NT2/D1 (cell line): ENCODE measurements at regions not wholly inside any gene's neighbourhood (a gene's known extent, or its start where the extent isn't known, plus 50 kb on each side); places are given as distances from the start of the nearest gene placed in this dataset.

Experiments used
- DNase-seq: peaks from one replicate; pipeline ENCODE4 v3.0.0-alpha.2; 2011; ENCODE audit warnings: low read depth, low spot score
- H3K27me3 ChIP-seq: 2 replicates; pipeline ENCODE4 v1.6.0; 2011; ENCODE audit warnings: mild to moderate bottlenecking; ENCODE audit not compliant: insufficient read length, insufficient read depth
- H3K36me3 ChIP-seq: 2 replicates; pipeline ENCODE4 v1.6.1; 2011; ENCODE audit warnings: mild to moderate bottlenecking, low read length, mixed read lengths; ENCODE audit not compliant: insufficient read depth, insufficient read length
- H3K4me1 ChIP-seq: 2 replicates; pipeline ENCODE4 v1.5.1; 2011; ENCODE audit not compliant: insufficient read depth, insufficient read length
- H3K4me3 ChIP-seq: 2 replicates; pipeline ENCODE4 v1.5.1; 2011; ENCODE audit warnings: low read depth; ENCODE audit not compliant: insufficient read length
- H3K9ac ChIP-seq: 2 replicates; pipeline ENCODE4 v1.6.0; 2011; ENCODE audit warnings: low read depth; ENCODE audit not compliant: insufficient read length
- H3K9me3 ChIP-seq: 2 replicates; pipeline ENCODE4 v1.5.1; 2011; ENCODE audit warnings: mild to moderate bottlenecking, low read length; ENCODE audit not compliant: insufficient read depth
- SUZ12 ChIP-seq: IDR thresholded peaks from 2 replicates; pipeline ENCODE4 v1.6.1; 2011; ENCODE audit not compliant: insufficient read length, insufficient read depth; ENCODE audit errors: extremely low read depth
- YY1 ChIP-seq: IDR thresholded peaks from 2 replicates; pipeline ENCODE4 v1.6.1; 2011; ENCODE audit not compliant: insufficient read length, insufficient read depth
- ZNF274 ChIP-seq: IDR thresholded peaks from 2 replicates; pipeline ENCODE4 v1.6.1; 2011; ENCODE audit warnings: mild to moderate bottlenecking, low read depth, low read length

DNA sequence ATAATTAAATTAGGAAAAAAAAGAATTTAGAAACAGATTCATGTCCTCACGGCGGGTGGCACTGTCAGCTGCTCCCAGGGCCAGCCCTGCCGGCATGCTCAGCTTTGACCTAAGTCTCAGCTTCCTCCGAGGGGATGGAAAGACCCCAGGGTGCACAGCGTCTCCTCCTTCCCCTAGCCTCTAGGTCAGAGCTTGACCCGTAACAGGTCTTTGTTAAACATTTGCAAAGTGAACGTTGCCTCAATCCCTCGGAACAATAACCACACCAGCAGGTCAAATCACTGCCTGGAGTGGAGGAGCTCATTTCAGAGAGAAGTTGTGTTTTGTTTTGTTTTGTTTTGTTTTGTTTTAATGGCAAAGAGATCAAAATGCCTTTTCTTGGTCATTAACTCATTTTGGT lies 171.3 kb downstream of the TMEM18 start:
- no peak overlapping the region for H3K4me3 ChIP-seq
- H3K4me1 ChIP-seq = no peaks in the 10 kb centered on the region
- TF ChIP-seq SUZ12 = no peak
- no peak for TF ChIP-seq ZNF274
- no peak for TF ChIP-seq YY1
- H3K36me3 ChIP-seq = no peaks in the 10 kb centered on the region
- peaks cover 4% of the 10 kb centered on the region for H3K27me3 ChIP-seq
- DNase-seq = peak; percentile 48
- peaks cover 15% of the 10 kb centered on the region; the same call in 1 of the 2 replicates for H3K9me3 ChIP-seq
- no peak overlapping the region for H3K9ac ChIP-seq

DNA sequence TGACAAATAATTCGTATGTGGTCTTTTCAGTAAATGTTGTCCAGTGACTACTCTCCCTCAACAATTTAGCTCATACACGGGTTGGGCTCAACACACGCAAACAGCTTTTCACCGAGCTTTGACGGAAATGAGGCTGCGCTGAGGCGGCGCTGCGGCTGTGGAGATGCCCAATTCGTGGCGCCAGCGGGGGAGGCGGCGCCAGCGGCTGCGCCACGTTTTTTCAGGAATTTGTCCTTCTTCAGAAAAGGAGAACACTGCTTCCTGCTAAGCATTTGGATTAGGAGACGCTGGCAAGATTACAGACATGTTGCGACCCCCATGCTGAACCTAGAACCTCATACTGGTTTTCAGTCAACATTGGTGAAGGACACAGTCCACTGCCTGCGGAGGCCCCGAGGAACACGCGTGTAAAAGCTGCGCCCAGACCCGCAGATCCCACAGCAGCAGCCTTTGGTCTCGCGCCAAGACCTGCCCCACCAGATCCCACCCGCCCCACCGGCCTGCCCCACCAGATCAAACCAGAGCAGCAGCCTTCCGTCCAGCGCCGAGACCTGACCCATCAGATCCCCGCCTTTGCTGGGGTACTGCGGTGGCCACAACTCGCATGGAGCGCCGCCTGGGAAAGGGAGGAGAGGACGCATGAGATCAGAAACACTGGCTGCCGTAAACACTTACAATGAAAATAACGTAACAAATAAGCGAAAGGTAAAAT lies 173.8 kb downstream of the TMEM18 start:
- Histone ChIP-seq H3K9ac (no peak overlapping the region), H3K4me3 (no peak overlapping the region), H3K4me1 (no peaks in the 10 kb centered on the region), H3K9me3 (peaks cover 4% of the 10 kb centered on the region; the same call in 1 of the 2 replicates), H3K27me3 (peaks cover 4% of the 10 kb centered on the region), H3K36me3 (no peaks in the 10 kb centered on the region)
- DNase-seq = no peak
- TF ChIP-seq ZNF274 (no peak), YY1 (no peak), SUZ12 (no peak)

DNA sequence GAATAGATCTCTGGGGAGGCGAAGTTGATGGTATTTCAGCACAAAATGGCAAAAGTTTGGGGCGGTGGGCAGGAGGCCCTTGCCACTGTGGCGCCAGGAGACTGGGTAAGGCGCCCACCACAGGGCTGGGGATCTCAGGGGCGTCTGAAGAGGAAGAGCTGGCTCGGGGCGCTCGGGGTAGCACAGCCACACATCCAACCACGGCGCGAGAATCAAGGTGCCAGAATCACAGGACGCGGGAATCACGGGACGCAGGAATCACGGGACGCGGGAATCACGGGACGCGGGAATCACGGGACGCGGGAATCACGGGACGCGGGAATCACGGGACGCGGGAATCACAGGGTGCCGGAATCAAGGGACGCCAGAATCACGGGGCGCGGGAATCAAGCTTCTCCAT lies 174.4 kb downstream of the TMEM18 start:
- H3K4me1 ChIP-seq = no peaks in the 10 kb centered on the region
- H3K4me3 ChIP-seq = no peak overlapping the region
- peaks cover 4% of the 10 kb centered on the region; the same call in 1 of the 2 replicates for H3K9me3 ChIP-seq
- H3K36me3 ChIP-seq = no peaks in the 10 kb centered on the region
- no peak overlapping the region for H3K9ac ChIP-seq
- no peak for DNase-seq
- H3K27me3 ChIP-seq = peaks cover 3% of the 10 kb centered on the region
- TF ChIP-seq SUZ12 = no peak
- TF ChIP-seq ZNF274 = no peak
- no peak for TF ChIP-seq YY1

GRCh38 chr2:501667-502066 lies 175.5 kb downstream of the TMEM18 start:
- H3K9ac ChIP-seq = no peak overlapping the region
- H3K4me3 ChIP-seq = no peak overlapping the region
- TF ChIP-seq YY1 (no peak), ZNF274 (no peak), SUZ12 (no peak)
- H3K9me3 ChIP-seq = peaks cover 4% of the 10 kb centered on the region; the same call in 1 of the 2 replicates
- H3K27me3 ChIP-seq = no peaks in the 10 kb centered on the region
- H3K4me1 ChIP-seq = no peaks in the 10 kb centered on the region
- no peaks in the 10 kb centered on the region for H3K36me3 ChIP-seq
- DNase-seq = no peak

DNA sequence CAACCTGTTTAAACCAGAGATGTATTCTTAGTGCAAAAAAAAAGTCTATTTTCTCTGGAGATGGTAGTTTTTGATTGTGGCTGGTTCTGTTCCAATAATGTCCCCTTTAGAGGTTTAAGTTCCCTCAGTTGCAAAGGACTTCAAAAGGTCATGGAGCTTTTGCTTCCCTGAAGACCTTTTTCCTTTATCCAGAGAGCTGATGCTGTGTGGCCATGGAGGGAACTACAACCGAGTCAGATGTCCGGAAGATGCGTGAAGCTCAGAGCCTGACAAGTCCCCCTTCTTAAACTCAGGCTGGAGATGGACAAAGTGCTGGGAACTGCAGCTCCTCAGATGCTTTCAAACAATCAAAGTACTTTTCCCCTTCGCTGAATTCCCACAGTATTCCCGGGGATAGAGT lies 176.1 kb downstream of the TMEM18 start:
- H3K9ac ChIP-seq = no peak overlapping the region
- H3K9me3 ChIP-seq = peaks cover 4% of the 10 kb centered on the region; the same call in 1 of the 2 replicates
- no peak overlapping the region for H3K4me3 ChIP-seq
- TF ChIP-seq ZNF274 (no peak), YY1 (no peak), SUZ12 (no peak)
- no peaks in the 10 kb centered on the region for H3K36me3 ChIP-seq
- H3K4me1 ChIP-seq = no peaks in the 10 kb centered on the region
- no peaks in the 10 kb centered on the region for H3K27me3 ChIP-seq
- DNase-seq = no peak

DNA sequence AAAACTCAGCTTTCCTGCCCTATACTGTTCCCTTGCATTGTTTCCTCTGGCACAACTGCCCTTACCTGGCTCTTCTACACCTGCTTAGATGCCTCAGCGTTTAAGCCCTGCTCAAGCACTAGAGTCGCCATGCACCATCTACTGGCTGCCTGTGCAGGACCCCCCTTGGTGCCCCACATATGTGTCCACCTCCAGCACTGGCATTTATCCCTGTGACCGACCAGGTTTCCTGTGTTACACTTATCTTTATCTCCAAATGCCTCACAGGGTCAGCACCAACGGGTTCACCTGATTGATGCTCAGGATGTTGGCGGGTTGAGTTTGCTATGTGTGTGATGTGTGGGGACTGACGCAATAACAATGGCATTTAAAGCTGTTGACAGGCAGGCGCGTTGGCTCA lies 177.5 kb downstream of the TMEM18 start:
- H3K36me3 ChIP-seq = no peaks in the 10 kb centered on the region
- TF ChIP-seq ZNF274 = no peak
- no peak for TF ChIP-seq SUZ12
- TF ChIP-seq YY1 = no peak
- H3K9me3 ChIP-seq = peaks cover 4% of the 10 kb centered on the region; the same call in 1 of the 2 replicates
- no peak for DNase-seq
- no peak overlapping the region for H3K9ac ChIP-seq
- H3K27me3 ChIP-seq = no peaks in the 10 kb centered on the region
- no peaks in the 10 kb centered on the region for H3K4me1 ChIP-seq
- H3K4me3 ChIP-seq = no peak overlapping the region

DNA sequence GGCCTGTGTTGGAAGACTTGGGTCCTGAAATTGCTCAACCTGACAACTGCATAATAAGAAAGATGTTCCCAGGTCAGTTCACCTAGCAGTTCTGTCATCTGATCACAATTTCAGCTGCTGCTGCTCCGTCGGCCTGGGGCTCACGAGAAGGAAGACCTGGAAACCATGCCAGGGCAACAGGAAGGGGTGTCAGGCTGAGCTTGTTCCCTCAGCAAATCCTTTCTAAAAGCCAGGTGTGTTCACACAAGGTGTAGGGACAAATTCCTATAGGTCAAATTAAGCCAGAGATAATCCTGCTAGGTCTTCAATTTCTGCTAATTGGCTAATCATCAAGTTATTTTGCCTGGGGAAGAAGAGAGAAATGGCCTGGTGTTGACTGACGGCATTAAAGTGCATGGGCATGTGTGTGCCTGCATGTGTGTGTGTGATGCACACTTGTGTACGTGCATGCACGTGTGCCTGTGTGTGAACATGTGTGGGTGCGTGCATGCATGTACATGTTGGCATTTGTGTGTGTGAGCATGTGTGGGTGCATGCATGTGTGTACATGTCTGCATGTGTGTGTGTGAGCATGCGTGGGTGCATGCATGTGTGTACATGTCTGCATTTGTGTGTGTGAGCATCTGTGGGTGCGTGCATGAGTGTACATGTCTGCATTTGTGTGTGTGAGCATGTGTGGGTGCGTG lies 178.6 kb downstream of the TMEM18 start:
- DNase-seq = no peak
- peaks cover 4% of the 10 kb centered on the region; the same call in 1 of the 2 replicates for H3K9me3 ChIP-seq
- no peaks in the 10 kb centered on the region for H3K27me3 ChIP-seq
- H3K4me3 ChIP-seq = no peak overlapping the region
- TF ChIP-seq YY1 = no peak
- no peak for TF ChIP-seq SUZ12
- TF ChIP-seq ZNF274 = no peak
- no peak overlapping the region for H3K9ac ChIP-seq
- no peaks in the 10 kb centered on the region for H3K36me3 ChIP-seq
- no peaks in the 10 kb centered on the region for H3K4me1 ChIP-seq
